GM19463 (cell line): ENCODE measurements at regions not wholly inside any gene's neighbourhood (a gene's known extent, or its start where the extent isn't known, plus 50 kb on each side); places are given as distances from the start of the nearest gene placed in this dataset.
"Not testable (repeated sequence)": the region's sequence is repeated elsewhere in the genome, so short reads cannot be mapped to it uniquely, and the experiment has no call there.

Experiments used
- ATAC-seq: cut with Tn5 transposase; IDR thresholded peaks from one replicate; pipeline ENCODE4 v1.9.1; 2021; ENCODE audit warnings: mild to moderate bottlenecking, moderate library complexity; ENCODE audit not compliant: unreplicated experiment

GRCh38 chr5:106094204-106094607, 1576.5 kb downstream of the EFNA5 start:
- no peak for ATAC-seq

DNA sequence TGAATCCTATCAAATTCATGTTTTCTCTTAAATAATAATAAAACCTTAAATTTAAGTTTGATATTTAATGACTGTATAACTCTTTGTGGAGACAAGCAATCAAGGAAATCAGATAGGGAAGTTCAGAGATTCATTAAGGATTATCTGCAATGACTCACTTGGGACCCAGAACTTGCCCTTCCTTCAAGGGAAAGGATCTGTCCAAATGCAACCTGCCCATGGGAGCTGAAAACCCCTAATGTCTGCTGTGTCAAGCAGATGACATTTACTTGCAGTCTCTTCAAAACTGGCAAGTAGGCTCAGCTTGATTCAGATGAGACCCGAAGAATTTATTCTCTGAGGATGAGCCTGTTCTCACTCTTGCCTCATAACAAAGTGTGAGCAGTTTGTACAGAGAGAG, 1577.6 kb downstream of the EFNA5 start:
- ATAC-seq = no peak

DNA sequence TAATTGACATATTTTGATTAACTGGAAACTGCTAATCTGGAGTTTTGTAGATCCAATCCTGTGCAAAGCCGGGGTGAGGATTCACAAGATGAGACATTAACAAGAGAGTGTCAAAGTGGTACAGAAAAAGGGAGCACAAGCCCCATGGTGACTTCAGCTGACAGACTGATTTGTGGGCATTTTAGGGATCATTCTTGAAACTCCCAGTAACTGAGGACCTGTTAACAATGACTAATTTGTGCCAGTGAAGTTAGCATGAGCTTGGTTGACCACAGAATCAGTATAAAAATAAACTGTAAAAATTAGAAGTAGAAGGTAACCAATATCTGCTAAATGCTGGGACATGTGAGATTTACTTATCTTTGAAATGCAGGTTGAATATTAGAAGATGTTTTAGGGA, 1578.3 kb downstream of the EFNA5 start:
- ATAC-seq = no peak

- no peak for ATAC-seq
Measured at GRCh38 chr5:106089073-106089472, 1581.7 kb downstream of the EFNA5 start.

GRCh38 chr5:106088462-106088861, 1582.3 kb downstream of the EFNA5 start:
- ATAC-seq = no peak

GRCh38 chr5:106086352-106086751, 1584.4 kb downstream of the EFNA5 start:
- ATAC-seq = no peak

DNA sequence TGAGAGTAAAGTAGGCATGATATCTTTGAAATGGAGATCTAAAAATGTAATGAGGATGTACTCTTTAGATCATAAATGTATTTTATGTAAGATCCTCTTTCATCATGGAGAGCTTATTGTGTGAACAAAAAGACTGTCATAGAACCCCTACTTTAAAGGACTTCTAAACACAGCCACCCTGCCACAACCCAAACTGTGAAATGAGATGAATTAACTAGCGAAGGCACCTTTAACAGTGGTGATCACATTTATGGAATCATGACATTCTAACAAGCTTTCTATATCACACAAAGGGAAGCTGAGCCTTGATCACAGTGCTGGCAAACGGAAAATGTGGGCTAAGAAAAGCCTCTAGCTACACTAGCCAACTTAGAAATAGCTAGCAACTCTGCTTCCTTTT, 1585.2 kb downstream of the EFNA5 start:
- no peak for ATAC-seq

DNA sequence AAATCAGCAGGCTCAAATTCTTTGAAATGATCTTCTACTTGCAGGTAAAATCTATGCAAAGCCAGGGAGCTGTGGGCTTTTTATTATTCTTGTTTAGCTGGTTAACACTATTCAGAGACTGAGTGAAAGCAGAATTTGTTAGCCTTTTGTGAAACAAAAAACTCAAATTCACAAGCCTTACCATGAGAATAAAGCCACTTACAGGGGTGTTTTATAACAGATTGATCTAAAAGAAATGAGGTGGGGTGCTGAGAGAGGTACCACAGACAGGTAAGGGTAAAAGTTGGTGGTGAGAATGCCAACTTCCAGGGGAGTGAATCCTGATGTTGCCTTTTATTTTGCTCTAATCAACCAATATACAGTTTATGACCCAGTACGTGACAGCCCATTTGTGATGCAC, 1585.6 kb downstream of the EFNA5 start:
- ATAC-seq = no peak

DNA sequence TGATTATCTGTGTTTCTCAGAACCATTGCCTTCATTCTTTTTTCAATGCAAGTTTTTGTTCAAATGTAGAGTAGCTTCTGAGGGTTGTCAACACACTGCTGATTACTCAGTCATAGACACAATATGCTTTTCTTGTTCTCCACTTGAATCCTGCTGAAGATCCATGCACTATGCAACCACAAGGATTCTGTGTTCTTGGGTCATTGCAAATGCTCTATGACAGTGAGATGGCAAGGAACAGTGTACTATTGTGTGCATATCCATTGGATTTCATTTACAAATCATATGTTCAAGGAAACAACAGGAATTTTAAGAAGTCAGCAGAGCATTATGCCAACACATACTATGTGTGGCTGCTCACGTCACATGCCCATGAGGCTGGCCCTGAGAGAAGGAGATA, 1590.2 kb downstream of the EFNA5 start:
- no peak for ATAC-seq

- ATAC-seq = no peak
Measured at GRCh38 chr5:106076655-106077054, 1594.1 kb downstream of the EFNA5 start.

GRCh38 chr5:106072208-106072607, 1598.5 kb downstream of the EFNA5 start:
- ATAC-seq = no peak

GRCh38 chr5:106047341-106047740, 1623.4 kb downstream of the EFNA5 start:
- no peak for ATAC-seq

DNA sequence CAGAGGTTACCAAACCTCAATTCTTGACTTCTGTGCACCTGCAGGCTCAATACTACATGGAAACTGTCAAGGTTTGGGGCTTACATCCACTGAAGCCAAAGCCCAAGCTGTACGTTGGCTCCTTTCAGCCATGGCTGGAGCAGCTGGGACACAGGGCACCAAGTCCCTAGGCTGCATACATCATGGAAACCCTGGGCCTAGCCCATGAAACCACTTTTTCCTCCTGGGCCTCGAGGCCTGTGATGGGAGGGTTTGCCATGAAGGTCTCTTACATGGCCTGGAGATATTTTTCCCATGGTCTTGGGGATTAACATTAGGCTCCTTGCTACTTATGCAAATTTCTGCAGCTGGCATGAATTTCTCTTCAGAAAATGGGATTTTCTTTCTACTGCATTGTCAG, 1638.7 kb downstream of the EFNA5 start:
- ATAC-seq = not testable (repeated sequence)

DNA sequence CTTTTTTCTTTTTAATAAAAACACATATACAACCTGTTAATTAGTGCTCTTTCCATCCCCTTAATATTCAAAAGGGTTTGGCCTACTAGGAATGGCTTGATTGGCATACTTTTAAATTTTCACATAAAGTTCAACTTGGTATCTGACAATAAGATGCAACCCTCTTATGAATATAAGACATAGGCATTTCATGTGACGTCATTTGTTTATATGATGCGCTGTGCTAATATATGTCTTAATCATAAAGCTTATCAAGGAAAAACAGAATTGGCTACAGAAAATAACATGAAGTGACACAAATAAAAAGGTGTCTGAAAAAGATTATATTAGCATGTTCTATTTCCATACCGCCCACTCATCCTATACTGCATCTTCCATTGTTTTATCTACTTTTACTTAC, 1642.4 kb downstream of the EFNA5 start:
- no peak for ATAC-seq

GRCh38 chr5:106020894-106021293, 1649.8 kb downstream of the EFNA5 start:
- ATAC-seq = no peak

DNA sequence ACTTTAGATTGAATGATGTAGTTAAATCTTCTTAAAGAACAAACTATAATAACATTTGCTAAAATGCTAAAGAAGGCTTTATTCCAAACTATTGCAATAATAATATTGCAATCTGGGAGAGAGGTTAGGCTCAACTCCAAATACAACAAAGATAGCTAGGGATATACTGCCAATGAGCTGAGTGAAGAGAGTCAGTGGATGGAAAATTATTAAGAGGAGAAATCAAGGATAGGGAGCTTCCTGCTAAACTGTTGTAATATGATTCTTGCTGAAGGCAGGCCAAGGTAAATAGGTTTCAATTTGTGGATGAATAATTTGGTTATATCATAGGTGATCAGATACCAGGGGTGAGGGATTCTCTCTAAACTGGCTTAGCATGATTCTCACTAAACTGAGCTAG, 1651.5 kb downstream of the EFNA5 start:
- ATAC-seq = no peak

DNA sequence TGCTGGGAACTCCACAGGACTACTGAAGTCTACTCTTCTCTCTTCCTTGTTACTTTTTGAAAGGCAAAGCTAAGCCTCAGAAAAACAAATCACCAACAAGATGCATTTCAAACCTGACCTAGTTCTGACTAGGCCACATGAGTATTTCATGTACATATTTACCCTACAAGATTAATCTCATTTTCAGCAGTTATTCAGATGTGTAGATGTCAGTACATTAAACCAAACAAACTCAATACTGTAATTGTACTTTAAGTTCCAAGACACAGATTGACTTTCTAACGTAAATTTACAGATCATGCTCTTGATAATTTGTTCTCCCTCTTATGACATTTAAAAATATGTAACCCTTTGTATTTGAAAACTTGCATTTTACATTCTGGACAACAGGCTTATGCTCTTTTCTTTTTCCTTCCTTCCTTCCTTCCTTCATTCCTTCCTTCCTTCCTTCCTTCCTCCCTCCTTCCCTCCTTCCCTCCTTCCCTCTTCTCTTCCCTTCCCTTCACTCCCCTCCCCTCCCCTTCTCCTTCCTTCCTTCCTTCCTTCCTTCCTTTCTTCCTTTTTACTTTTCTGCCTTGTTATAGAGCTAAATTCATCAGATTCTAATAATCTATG, 1653.4 kb downstream of the EFNA5 start:
- no peak for ATAC-seq

DNA sequence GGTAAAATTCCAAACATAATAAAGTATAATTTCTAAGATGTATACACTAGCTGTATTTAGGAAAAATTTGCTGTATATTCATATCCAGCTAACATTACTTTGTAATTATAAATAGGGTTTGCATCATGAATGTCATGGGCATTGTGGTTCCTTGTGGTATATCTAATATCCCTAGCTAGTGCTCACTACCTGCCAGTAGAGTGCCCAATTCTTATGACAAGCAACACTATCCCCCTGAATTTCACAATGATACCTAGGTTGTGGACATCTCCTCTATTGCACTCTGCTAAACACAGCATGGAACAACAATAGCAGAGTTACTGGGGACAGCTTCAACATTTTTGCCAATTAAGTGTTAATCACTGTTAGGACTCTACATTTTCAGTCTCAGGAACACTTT, 1656.5 kb downstream of the EFNA5 start:
- no peak for ATAC-seq

DNA sequence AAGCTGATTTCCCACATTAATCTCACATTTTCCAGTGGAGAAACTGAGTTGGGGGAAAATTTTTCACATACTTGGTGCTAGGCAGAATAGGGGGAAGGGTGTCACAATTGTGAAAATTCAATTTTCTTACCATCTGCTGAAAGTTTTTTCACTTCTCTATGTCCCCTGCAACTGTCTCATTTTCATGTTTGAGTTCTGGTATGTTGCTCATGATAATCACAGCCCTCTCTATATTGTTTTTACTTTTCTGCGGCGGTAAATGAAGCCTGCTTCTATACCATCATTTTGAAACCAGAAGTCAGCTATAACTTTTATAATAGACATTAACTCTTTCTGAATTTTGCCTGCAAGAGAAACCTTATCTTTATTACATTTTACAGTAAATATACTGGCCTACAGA, 1664.5 kb downstream of the EFNA5 start:
- no peak for ATAC-seq

DNA sequence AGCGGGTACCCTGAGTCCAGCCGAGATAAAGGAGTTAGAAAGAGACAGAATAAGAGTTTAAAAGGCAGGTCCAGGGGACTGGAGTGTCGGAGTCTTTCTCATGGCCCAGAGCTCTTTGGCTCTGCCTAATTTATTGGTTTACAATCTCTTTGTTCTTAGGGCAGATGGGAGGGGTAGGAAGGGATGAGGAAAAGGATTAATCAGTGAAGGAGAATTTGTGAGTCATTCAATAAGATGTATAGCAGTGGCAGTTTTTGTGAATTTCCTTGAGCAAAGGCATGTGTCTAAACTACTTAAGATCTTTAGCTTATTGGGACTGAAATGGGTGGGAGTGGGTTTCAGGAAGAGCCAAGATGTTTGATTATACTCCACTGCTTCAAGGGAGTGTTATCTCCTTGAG, 1671.7 kb downstream of the EFNA5 start:
- ATAC-seq = not testable (repeated sequence)

DNA sequence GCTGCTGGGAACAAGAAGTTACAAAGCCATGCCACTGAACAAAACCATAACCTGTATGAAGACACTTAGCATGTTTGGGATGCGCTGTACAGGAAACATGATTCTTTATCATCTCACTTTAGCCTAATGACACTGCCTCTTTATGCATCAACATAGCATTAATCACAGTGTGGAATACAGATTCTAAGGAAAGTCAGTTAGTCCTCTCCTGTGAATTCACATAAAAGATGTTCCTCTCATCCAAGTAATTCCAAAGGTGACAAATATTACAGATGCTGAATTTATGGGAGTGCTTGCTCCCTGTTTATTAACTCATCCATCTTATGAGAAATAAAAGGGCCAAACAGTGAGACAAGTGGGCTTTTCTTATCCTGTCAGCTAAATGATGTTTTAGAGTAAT, 1677.7 kb downstream of the EFNA5 start:
- ATAC-seq = no peak

DNA sequence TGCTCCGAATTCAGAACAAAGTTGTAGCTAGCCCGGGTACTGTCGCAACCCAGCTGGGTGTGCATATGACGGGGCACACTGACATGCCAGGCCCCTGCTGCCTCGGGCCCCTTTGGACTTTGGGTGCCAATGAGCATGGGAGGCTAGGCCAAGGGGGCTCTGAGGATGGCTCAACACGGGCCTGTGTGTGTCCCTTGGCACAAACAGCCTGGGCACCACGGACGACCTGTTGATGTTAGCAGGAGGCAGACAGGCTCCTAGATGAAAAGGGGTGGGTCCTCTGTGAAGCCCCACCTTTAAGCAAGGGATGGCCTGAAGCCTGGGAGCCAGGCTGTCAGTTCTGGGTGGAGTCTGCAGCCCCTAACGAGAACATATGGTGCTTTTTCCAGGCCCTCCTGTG, 1688.2 kb downstream of the EFNA5 start:
- no peak for ATAC-seq

- no peak for ATAC-seq
Measured at GRCh38 chr5:105978011-105978410, 1692.7 kb downstream of the EFNA5 start.

DNA sequence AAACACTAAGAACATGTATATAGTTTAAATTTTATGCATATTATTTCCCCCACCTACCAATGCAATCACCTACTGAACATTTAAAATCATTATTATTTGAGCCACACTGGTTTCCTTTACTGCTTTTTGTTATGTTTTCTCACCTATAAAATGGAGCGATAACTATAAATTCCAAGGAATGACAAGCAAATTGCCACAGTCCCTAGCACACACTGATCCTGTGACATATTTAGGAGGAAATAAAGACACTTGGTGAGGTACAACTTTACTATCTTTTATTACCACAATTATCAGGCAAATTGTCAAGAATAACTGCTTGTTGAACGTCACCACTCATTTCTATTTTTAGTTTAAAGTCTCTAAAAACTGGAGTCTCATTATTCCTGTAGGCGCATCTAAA, 1693.6 kb downstream of the EFNA5 start:
- no peak for ATAC-seq
